ENCODE measurements at regions not wholly inside any gene's neighbourhood (a gene's known extent, or its start where the extent isn't known, plus 50 kb on each side); places are given as distances from the start of the nearest gene placed in this dataset.
A peak's percentile ranks its signal among the peaks of the same experiment; 100 is the strongest.
"Not testable (repeated sequence)": the region's sequence is repeated elsewhere in the genome, so short reads cannot be mapped to it uniquely, and the experiment has no call there.

- no peak for DNase-seq
Measured at GRCh38 chr14:35987731-35988130, 161.6 kb downstream of the BRMS1L start.

GRCh38 chr14:35986219-35986573, 160.1 kb downstream of the BRMS1L start:
- no peak for DNase-seq

GRCh38 chr14:35985474-35986218, 159.5 kb downstream of the BRMS1L start:
- DNase-seq = no peak

GRCh38 chr14:35979531-35979930, 153.4 kb downstream of the BRMS1L start:
- DNase-seq = no peak

- no peak for DNase-seq
Measured at GRCh38 chr14:35978561-35978960, 152.4 kb downstream of the BRMS1L start.

- no peak for DNase-seq
Measured at GRCh38 chr14:35975814-35976213, 149.7 kb downstream of the BRMS1L start.

- DNase-seq = no peak
Measured at GRCh38 chr14:35973770-35974169, 147.6 kb downstream of the BRMS1L start.

GRCh38 chr14:35971965-35972630, 146.0 kb downstream of the BRMS1L start:
- no peak for DNase-seq

GRCh38 chr14:35969310-35969709, 143.2 kb downstream of the BRMS1L start:
- DNase-seq = no peak

- DNase-seq = no peak
Measured at GRCh38 chr14:35965400-35965799, 139.3 kb downstream of the BRMS1L start.

GRCh38 chr14:35964697-35965286, 138.7 kb downstream of the BRMS1L start:
- no peak for DNase-seq

- no peak for DNase-seq
Measured at GRCh38 chr14:35963209-35963608, 137.1 kb downstream of the BRMS1L start.

- DNase-seq = no peak
Measured at GRCh38 chr14:35961697-35962274, 135.6 kb downstream of the BRMS1L start.

GRCh38 chr14:35959835-35960234, 133.7 kb downstream of the BRMS1L start:
- no peak for DNase-seq

- DNase-seq = no peak
Measured at GRCh38 chr14:35958499-35958898, 132.4 kb downstream of the BRMS1L start.

GRCh38 chr14:35956376-35957085, 130.4 kb downstream of the BRMS1L start:
- no peak for DNase-seq

GRCh38 chr14:35952584-35952983, 126.4 kb downstream of the BRMS1L start:
- no peak for DNase-seq

GRCh38 chr14:35949920-35950513, 123.9 kb downstream of the BRMS1L start:
- DNase-seq = peak; percentile 82

GRCh38 chr14:35947983-35948382, 121.8 kb downstream of the BRMS1L start:
- not testable (repeated sequence) for DNase-seq

GRCh38 chr14:35944847-35945246, 118.7 kb downstream of the BRMS1L start:
- DNase-seq = no peak

GRCh38 chr14:35940291-35940690, 114.2 kb downstream of the BRMS1L start:
- DNase-seq = no peak

- no peak for DNase-seq
Measured at GRCh38 chr14:35938770-35939169, 112.6 kb downstream of the BRMS1L start.

GRCh38 chr14:35934499-35934898, 108.4 kb downstream of the BRMS1L start:
- no peak for DNase-seq

All from NCI-H1092 (cell line).